LNCaP clone FGC (cell line): ENCODE measurements at regions not wholly inside any gene's neighbourhood (a gene's known extent, or its start where the extent isn't known, plus 50 kb on each side); places are given as distances from the start of the nearest gene placed in this dataset.

ENCODE experiments used
- DNase-seq: peaks from one replicate; pipeline ENCODE4 v3.0.0-alpha.2; 2011; ENCODE audit warnings: low read depth
- H3K4me3 ChIP-seq: 2 replicates; pipeline ENCODE4 v1.5.1; 2011; ENCODE audit warnings: mild to moderate bottlenecking, low read depth, low read length, control low read depth
- CTCF ChIP-seq: IDR thresholded peaks from 2 replicates; pipeline ENCODE4 v1.5.1; 2012; ENCODE audit warnings: mild to moderate bottlenecking; ENCODE audit not compliant: control insufficient read depth, insufficient read depth; ENCODE audit errors: extremely low read depth

- DNase-seq = no peak
- H3K4me3 ChIP-seq = no peak overlapping the region
- TF ChIP-seq CTCF = no peak
Measured at GRCh38 chr2:19742872-19743271, 158.9 kb downstream of the TTC32 start.

DNA sequence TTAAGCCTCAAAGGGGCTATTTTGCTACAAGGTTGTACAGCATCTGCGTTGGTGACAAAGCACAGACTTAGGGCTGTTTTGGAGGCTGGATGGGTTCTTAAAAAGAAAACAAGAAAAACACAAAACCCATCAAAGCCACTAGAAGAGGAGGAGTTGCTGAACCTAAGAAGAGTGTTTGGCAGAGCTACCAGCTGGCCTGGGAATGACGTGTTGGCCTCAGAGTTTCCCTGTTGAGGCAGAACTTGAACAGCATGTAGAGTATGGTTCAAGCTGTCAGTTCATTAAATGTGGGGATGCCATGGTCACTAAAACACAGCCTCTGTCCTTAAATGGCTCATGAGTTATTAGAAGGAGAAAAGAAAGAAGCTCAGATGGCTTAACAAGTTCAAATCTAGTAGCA, 162.5 kb downstream of the TTC32 start:
- no peak for TF ChIP-seq CTCF
- H3K4me3 ChIP-seq = no peak overlapping the region
- DNase-seq = no peak

DNA sequence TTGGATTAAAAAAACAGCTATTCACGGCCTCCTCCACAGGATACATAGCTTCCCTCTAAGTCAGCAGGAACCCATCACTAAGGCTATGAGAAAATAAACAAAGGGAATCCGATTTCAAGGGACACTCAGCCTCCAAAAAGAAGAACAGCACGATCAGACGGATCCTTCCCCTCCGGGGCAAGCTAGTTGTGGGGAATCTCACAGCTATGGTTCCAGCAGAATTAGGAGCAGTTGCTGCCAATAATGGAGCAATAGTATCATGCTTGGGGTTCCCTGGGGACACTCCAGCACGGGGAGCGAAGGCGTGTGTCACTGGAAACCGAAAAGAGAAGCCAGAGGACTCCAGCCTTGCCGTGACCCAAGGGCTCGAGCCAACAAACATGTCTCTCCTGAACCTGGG, 163.1 kb downstream of the TTC32 start:
- no peak overlapping the region for H3K4me3 ChIP-seq
- TF ChIP-seq CTCF = no peak
- DNase-seq = no peak

- no peak for TF ChIP-seq CTCF
- DNase-seq = no peak
- H3K4me3 ChIP-seq = no peak overlapping the region
Measured at GRCh38 chr2:19736191-19736831, 165.5 kb downstream of the TTC32 start.

GRCh38 chr2:19733951-19734425, 167.8 kb downstream of the TTC32 start:
- TF ChIP-seq CTCF = no peak
- no peak overlapping the region for H3K4me3 ChIP-seq
- no peak for DNase-seq

GRCh38 chr2:19733390-19733789, 168.4 kb downstream of the TTC32 start:
- DNase-seq = no peak
- no peak for TF ChIP-seq CTCF
- no peak overlapping the region for H3K4me3 ChIP-seq

GRCh38 chr2:19732255-19732654, 169.5 kb downstream of the TTC32 start:
- no peak for TF ChIP-seq CTCF
- H3K4me3 ChIP-seq = no peak overlapping the region
- DNase-seq = no peak
